ENCODE measurements at regions not wholly inside any gene's neighbourhood (a gene's known extent, or its start where the extent isn't known, plus 50 kb on each side); places are given as distances from the start of the nearest gene placed in this dataset.

DNA sequence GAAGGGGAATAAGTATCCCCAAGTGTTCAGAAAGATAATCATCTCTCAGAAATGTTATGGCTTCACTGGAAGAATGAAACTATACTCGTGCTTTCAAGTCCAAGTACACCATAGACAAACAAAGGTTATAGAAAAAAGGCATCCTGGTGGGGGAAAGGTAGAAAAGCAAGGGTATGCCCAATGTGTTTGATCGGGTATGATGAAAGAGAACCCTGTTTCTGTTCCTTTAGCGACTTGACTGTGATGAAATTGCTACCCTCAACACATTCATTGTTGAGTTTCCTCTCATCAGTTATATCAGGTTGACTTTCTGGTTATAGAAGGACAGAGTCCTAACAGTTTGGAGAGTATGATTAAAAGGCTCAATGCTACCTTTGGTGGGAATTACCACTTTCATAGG is 464.3 kb downstream of the GRXCR1 start:
- TF ChIP-seq, protein P1, sequence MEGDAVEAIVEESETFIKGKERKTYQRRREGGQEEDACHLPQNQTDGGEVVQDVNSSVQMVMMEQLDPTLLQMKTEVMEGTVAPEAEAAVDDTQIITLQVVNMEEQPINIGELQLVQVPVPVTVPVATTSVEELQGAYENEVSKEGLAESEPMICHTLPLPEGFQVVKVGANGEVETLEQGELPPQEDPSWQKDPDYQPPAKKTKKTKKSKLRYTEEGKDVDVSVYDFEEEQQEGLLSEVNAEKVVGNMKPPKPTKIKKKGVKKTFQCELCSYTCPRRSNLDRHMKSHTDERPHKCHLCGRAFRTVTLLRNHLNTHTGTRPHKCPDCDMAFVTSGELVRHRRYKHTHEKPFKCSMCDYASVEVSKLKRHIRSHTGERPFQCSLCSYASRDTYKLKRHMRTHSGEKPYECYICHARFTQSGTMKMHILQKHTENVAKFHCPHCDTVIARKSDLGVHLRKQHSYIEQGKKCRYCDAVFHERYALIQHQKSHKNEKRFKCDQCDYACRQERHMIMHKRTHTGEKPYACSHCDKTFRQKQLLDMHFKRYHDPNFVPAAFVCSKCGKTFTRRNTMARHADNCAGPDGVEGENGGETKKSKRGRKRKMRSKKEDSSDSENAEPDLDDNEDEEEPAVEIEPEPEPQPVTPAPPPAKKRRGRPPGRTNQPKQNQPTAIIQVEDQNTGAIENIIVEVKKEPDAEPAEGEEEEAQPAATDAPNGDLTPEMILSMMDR (IDR thresholded peaks at IDR 0.05; ENCODE audit: insufficient read depth, low read length, missing control alignments), result no peak
- no peak for DNase-seq (ENCODE audit: low read depth, low spot score)
- no peak overlapping the region for H3K4me3 ChIP-seq (ENCODE audit: low read depth, low read length)
- ChIA-PET POLR2A (no interaction called here), CTCF (no interaction called here)

DNA sequence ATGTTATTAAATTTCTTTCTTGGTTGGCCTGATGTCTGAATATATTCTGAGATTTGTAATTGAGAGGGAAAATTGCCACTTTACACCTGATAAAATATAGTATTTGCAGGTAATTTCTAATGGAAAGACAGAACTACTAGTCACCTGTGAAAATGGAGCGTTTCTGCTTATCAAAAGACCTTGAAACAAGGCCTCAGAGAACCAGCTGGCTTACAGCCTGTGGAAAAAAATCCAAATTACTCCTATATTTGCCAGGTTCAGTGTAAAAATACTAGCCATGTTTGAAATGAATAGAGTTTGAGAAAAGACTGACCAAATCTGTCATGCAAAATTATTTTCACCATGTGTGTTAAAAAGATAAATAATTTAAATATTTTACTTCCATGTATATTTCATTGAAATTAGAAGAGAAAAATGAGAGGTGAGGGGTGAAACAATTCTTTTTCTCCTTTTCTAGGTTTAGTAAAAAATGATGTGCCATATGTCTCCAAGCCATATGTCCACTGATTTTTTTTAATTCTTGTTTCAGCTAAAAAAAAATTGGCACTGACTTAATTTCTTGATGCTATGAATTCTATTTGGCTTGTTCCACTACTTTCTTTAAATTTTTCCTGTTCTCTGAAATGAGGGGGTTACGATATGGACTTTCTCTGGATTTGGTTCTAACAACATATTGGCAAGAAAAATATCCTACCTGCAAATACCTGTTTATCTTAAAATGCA is 464.9 kb downstream of the GRXCR1 start:
- no peak for DNase-seq (ENCODE audit: low read depth, low spot score)
- CTCF ChIA-PET, result no interaction called here
- POLR2A ChIA-PET, result no interaction called here
- no peak overlapping the region for H3K4me3 ChIP-seq (ENCODE audit: low read depth, low read length)
- TF ChIP-seq, protein P1 (IDR thresholded peaks at IDR 0.05; ENCODE audit: insufficient read depth, low read length, missing control alignments), result no peak

DNA sequence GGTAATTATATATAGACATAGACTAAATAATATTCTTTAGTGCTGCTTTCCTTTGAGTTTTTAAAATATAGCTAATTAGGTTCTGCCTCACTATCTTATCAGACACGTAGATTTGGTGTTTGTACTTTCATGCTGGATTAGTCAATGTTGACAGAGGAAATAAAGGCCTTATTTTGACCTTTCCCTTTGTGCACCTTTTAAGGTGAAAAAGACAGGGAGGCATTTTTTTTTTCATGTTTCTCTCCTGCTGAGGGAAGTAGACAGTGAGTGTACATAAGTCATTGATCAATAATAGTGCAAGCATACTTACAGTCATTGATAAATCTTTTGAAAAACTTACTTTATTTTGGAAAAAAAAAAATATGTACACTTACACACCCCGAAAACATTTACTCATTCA is 467.8 kb downstream of the GRXCR1 start:
- DNase-seq (ENCODE audit: low read depth, low spot score), result no peak
- CTCF ChIA-PET, result no interaction called here
- POLR2A ChIA-PET, result no interaction called here
- no peak overlapping the region for H3K4me3 ChIP-seq (ENCODE audit: low read depth, low read length)
- TF ChIP-seq, protein P1 (IDR thresholded peaks at IDR 0.05; ENCODE audit: insufficient read depth, low read length, missing control alignments), result no peak

DNA sequence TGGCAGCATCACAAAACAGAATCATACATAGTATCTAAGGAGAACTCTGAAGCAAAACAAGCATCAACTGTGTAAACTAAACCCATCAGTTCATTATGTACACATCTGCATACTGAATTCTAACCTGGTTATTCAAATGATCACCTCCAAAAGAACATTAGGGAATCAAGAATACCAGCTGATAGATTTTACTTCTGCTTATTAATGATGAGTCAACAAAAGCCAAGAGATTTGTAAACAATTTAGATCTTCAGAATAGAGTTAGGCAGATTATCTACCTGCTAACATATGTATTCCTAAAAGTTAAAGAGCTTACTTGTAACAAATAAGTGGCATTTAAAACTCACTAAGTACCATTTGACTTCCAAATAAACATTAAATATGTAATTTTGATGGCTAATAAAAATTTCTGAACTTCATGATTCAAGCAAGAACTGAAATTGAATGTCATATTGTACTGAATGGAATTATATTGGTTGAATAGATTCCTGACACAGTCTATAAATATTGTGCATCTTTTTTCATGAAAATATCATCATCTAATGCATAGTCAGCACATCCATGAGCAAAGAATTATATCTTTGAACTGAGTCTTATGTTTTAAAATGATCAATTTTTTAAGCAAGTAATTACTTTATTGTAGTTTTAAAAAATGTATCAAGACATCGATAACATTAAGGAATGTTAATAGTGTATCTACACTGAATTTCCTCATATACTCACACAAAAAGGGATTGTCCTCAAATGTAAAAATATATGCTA is 470.5 kb downstream of the GRXCR1 start:
- DNase-seq (ENCODE audit: low read depth, low spot score), result no peak
- TF ChIP-seq, protein P1 (IDR thresholded peaks at IDR 0.05; ENCODE audit: insufficient read depth, low read length, missing control alignments), result no peak
- H3K4me3 ChIP-seq (ENCODE audit: low read depth, low read length), result no peak overlapping the region
- POLR2A ChIA-PET, result no interaction called here
- CTCF ChIA-PET, result no interaction called here

DNA sequence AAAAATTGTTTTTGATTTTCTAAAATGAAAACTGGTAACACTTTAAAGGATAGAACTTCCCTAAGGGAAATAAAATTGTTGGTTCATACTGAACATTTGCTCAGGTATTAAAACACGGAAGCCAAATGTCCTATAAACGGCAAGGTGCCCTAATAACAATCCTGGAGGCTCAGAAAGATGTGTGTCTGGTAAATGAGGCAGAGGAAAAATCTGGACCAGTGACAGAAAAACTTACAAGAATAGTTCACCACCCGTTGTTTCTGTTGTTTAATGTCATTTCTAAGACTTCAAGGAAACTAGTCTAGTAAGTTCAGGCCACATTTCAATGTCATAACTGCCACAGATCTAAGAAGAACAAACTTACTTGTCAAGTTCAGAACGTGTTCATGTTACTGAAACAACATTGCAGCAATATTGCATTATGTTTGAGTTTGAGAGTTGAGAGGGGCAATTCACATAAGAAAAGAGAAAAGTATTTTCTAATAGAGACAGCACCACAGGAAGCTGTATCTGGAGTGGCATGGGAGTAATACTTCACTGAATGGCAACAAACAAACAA is 476.6 kb downstream of the GRXCR1 start:
- POLR2A ChIA-PET, result no interaction called here
- no peak for DNase-seq (ENCODE audit: low read depth, low spot score)
- TF ChIP-seq, protein P1 (IDR thresholded peaks at IDR 0.05; ENCODE audit: insufficient read depth, low read length, missing control alignments), result no peak
- CTCF ChIA-PET, result no interaction called here
- H3K4me3 ChIP-seq (ENCODE audit: low read depth, low read length), result no peak overlapping the region

DNA sequence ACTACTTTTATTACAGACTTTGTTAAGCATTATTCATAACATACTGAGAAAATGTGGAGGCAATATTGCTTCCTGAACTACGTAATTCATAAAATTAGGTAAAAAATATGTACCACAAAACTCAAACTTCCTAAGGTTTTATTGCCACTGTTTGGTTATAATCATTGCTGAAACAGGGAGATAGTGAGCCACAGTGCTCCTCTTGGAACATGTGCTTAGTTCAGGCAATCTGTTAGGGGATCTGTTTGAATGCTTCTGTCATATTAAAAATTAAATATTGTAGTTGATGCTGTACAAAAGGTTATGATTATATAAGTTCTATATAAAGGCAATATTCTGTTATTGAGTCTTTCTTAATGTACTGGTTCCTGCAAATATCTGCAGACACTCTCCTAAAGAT is 480.7 kb downstream of the GRXCR1 start:
- ChIA-PET CTCF (no interaction called here), POLR2A (no interaction called here)
- TF ChIP-seq, protein P1 (IDR thresholded peaks at IDR 0.05; ENCODE audit: insufficient read depth, low read length, missing control alignments), result no peak
- no peak overlapping the region for H3K4me3 ChIP-seq (ENCODE audit: low read depth, low read length)
- no peak for DNase-seq (ENCODE audit: low read depth, low spot score)

Data from AG04449 (cell line).